Neuronal stem cell (in vitro differentiated cells): ENCODE measurements at regions not wholly inside any gene's neighbourhood (a gene's known extent, or its start where the extent isn't known, plus 50 kb on each side); places are given as distances from the start of the nearest gene placed in this dataset.
"Not testable (repeated sequence)": the region's sequence is repeated elsewhere in the genome, so short reads cannot be mapped to it uniquely, and the experiment has no call there.

ENCODE experiments used
- DNase-seq: peaks from one replicate; pipeline ENCODE4 v3.0.0-alpha.2; 2013; ENCODE audit warnings: low spot score
- H2AFZ ChIP-seq: one replicate; pipeline ENCODE4 v1.6.1; 2013; ENCODE audit warnings: mild to moderate bottlenecking, low read length, inconsistent platforms
- H2AK5ac ChIP-seq: 2 replicates; pipeline ENCODE4 v1.6.1; 2013; ENCODE audit warnings: low read depth, mild to moderate bottlenecking, inconsistent platforms, low read length, moderate library complexity, mixed read lengths
- H2BK120ac ChIP-seq: 2 replicates; pipeline ENCODE4 v1.6.1; 2013; ENCODE audit warnings: low read depth, mild to moderate bottlenecking, inconsistent platforms, low read length, moderate library complexity, mixed read lengths
- H2BK12ac ChIP-seq: one replicate; pipeline ENCODE4 v1.6.1; 2013; ENCODE audit warnings: low read length, inconsistent platforms
- H2BK15ac ChIP-seq: 2 replicates; pipeline ENCODE4 v1.6.1; 2013; ENCODE audit warnings: mild to moderate bottlenecking, low read length, inconsistent platforms, mixed read lengths
- H2BK5ac ChIP-seq: one replicate; pipeline ENCODE4 v1.6.1; 2013; ENCODE audit warnings: inconsistent platforms, mild to moderate bottlenecking, low read length, moderate library complexity
- H3K14ac ChIP-seq: one replicate; pipeline ENCODE4 v1.6.1; 2013; ENCODE audit warnings: low read length, inconsistent platforms
- H3K18ac ChIP-seq: 2 replicates; pipeline ENCODE4 v1.6.1; 2013; ENCODE audit warnings: low read length, inconsistent platforms
- H3K23ac ChIP-seq: 2 replicates; pipeline ENCODE4 v1.6.1; 2013; ENCODE audit warnings: low read depth, mild to moderate bottlenecking, mixed read lengths, low read length, inconsistent platforms; ENCODE audit not compliant: poor library complexity
- H3K27ac ChIP-seq: replicated peaks from 3 replicates; pipeline ENCODE4 v1.5.1; 2013; ENCODE audit warnings: low read length, inconsistent platforms
- H3K27me3 ChIP-seq, 3 experiments: 2 replicates each; pipeline ENCODE4 v1.6.1; 2013; ENCODE audit warnings: low read length in 3 of 3, mild to moderate bottlenecking in 2 of 3, inconsistent platforms in 1 of 3, low read depth in 1 of 3, mixed read lengths in 1 of 3, moderate library complexity in 1 of 3; ENCODE audit not compliant: control insufficient read depth in 3 of 3, insufficient read depth in 3 of 3
- H3K36me3 ChIP-seq, 2 donors: replicated peaks in 1 of 2; 2 replicates each; pipeline ENCODE4 v1.6.1; 2013; ENCODE audit warnings: low read length in 2 of 2; ENCODE audit not compliant: control insufficient read depth in 2 of 2, insufficient read depth in 2 of 2
- H3K4ac ChIP-seq: 2 replicates; pipeline ENCODE4 v1.6.1; 2013; ENCODE audit warnings: inconsistent platforms, mild to moderate bottlenecking, low read length, moderate library complexity
- H3K4me1 ChIP-seq, 2 donors: 1 replicate in 1 of 2; 2 replicates in 1 of 2; pipeline ENCODE4 v1.6.1; 2013; ENCODE audit warnings: low read length in 2 of 2, low read depth in 1 of 2; ENCODE audit not compliant: control insufficient read depth in 2 of 2, insufficient read depth in 1 of 2
- H3K4me2 ChIP-seq: one replicate; pipeline ENCODE4 v1.6.1; 2013; ENCODE audit warnings: mild to moderate bottlenecking, low read length, inconsistent platforms; ENCODE audit not compliant: insufficient read depth, poor library complexity, severe bottlenecking
- H3K4me3 ChIP-seq, 2 donors: 2 replicates each; pipeline ENCODE4 v1.5.1; 2013; ENCODE audit warnings: low read length in 2 of 2, mild to moderate bottlenecking in 2 of 2, inconsistent platforms in 1 of 2, moderate library complexity in 1 of 2
- H3K79me1 ChIP-seq: one replicate; pipeline ENCODE4 v1.6.1; 2013; ENCODE audit warnings: low read depth, mild to moderate bottlenecking, inconsistent platforms, low read length, moderate library complexity
- H3K9ac ChIP-seq: one replicate; pipeline ENCODE4 v1.6.1; 2013; ENCODE audit warnings: mild to moderate bottlenecking, low read depth, low read length, inconsistent platforms; ENCODE audit not compliant: poor library complexity
- H3K9me3 ChIP-seq, 2 donors: replicated peaks in 1 of 2; 2 replicates each; pipeline versions ENCODE3 to v1.6.1; 2013; ENCODE audit warnings: low read length in 2 of 2, mild to moderate bottlenecking in 2 of 2, inconsistent platforms in 1 of 2, low read depth in 1 of 2, mixed read lengths in 1 of 2, moderate library complexity in 1 of 2; ENCODE audit not compliant: control insufficient read depth in 2 of 2, insufficient read depth in 1 of 2
- H4K8ac ChIP-seq: one replicate; pipeline ENCODE4 v1.6.1; 2013; ENCODE audit warnings: low read depth, mild to moderate bottlenecking, inconsistent platforms, low read length, moderate library complexity
- H4K91ac ChIP-seq: one replicate; pipeline ENCODE4 v1.6.1; 2013; ENCODE audit warnings: low read length, low read depth, mild to moderate bottlenecking, inconsistent platforms; ENCODE audit not compliant: poor library complexity
- WGBS, 2 donors: extraction: QIAGEN DNeasy Blood & Tissue Kit; methylation state at CpG; one replicate each; pipeline ENCODE4 v1.1.7; 2013; ENCODE audit warnings: missing lambda C conversion rate in 2 of 2, mixed read lengths in 1 of 2; ENCODE audit not compliant: insufficient read length in 2 of 2, insufficient replicate concordance in 1 of 2; ENCODE audit errors: extremely low coverage in 2 of 2; 5-methylcytosine and 5-hydroxymethylcytosine counted together

- not testable (repeated sequence) for H3K27ac ChIP-seq, H4K8ac ChIP-seq, H3K79me1 ChIP-seq, H2BK12ac ChIP-seq, H2AFZ ChIP-seq, DNase-seq, H3K9ac ChIP-seq, H2BK5ac ChIP-seq, H2AK5ac ChIP-seq, H3K36me3 ChIP-seq, H3K4ac ChIP-seq, H2BK120ac ChIP-seq, H3K4me3 ChIP-seq, H3K9me3 ChIP-seq, H3K4me1 ChIP-seq, H2BK15ac ChIP-seq, H3K14ac ChIP-seq, H3K18ac ChIP-seq, H3K23ac ChIP-seq, H3K4me2 ChIP-seq, H4K91ac ChIP-seq
- no CpG with 5 or more reads among the region's 2 CpGs for WGBS, 2 donors
- H3K27me3 ChIP-seq: peaks cover 0 to 23% (median 11%) of the 10 kb centered on the region in 3 experiments
Observed at GRCh38 chr1:38583287-38583686, 276.3 kb downstream of the RRAGC start.

- H3K18ac ChIP-seq: no peak overlapping the region
- whole genome bisulfite sequencing, 2 donors: no CpG with 5 or more reads among the region's 2 CpGs
- H3K4ac ChIP-seq: no peak overlapping the region
- no peak overlapping the region for H2AFZ ChIP-seq
- no peak overlapping the region for H3K23ac ChIP-seq
- H4K8ac ChIP-seq: no peak overlapping the region
- H3K36me3 ChIP-seq: no peaks in the 10 kb centered on the region
- H2BK15ac ChIP-seq: no peak overlapping the region
- no peak overlapping the region for H3K4me2 ChIP-seq
- H2AK5ac ChIP-seq: no peak overlapping the region
- no peak overlapping the region for H3K14ac ChIP-seq
- H2BK120ac ChIP-seq: no peak overlapping the region
- H3K79me1 ChIP-seq: no peaks in the 10 kb centered on the region
- no peaks in the 10 kb centered on the region for H3K9me3 ChIP-seq
- peaks cover 1 to 4% of the 10 kb centered on the region in 2 donors for H3K4me1 ChIP-seq
- no peak overlapping the region for H3K4me3 ChIP-seq
- no peak for DNase-seq
- no peak overlapping the region for H2BK5ac ChIP-seq
- no peak overlapping the region for H3K27ac ChIP-seq
- H3K9ac ChIP-seq: no peak overlapping the region
- peaks cover 0 to 40% (median 22%) of the 10 kb centered on the region in 3 experiments for H3K27me3 ChIP-seq
- H4K91ac ChIP-seq: no peak overlapping the region
- no peak overlapping the region for H2BK12ac ChIP-seq
Observed at GRCh38 chr1:38581396-38581795, 278.2 kb downstream of the RRAGC start.

GRCh38 chr1:38580594-38580993, 279.0 kb downstream of the RRAGC start:
- Histone ChIP-seq H4K8ac (no peak overlapping the region), H2BK12ac (no peak overlapping the region), H3K4me3 (no peak overlapping the region), H3K36me3 (no peaks in the 10 kb centered on the region), H2AFZ (no peak overlapping the region), H2AK5ac (no peak overlapping the region), H2BK5ac (no peak overlapping the region), H2BK120ac (no peak overlapping the region), H4K91ac (no peak overlapping the region), H3K9me3 (no peaks in the 10 kb centered on the region), H3K27ac (no peak overlapping the region), H3K4ac (no peak overlapping the region), H3K79me1 (no peaks in the 10 kb centered on the region), H3K27me3 (peaks cover 0 to 48% (median 22%) of the 10 kb centered on the region in 3 experiments), H3K18ac (no peak overlapping the region), H3K14ac (no peak overlapping the region), H3K4me1 (peaks cover 1 to 4% of the 10 kb centered on the region in 2 donors), H3K4me2 (no peak overlapping the region), H3K23ac (no peak overlapping the region), H3K9ac (no peak overlapping the region), H2BK15ac (no peak overlapping the region)
- no CpG with 5 or more reads among the region's 2 CpGs for WGBS, 2 donors
- DNase-seq: no peak

GRCh38 chr1:38579056-38579455, 280.5 kb downstream of the RRAGC start:
- Histone ChIP-seq H3K14ac (no peak overlapping the region), H2BK5ac (no peak overlapping the region), H4K8ac (no peak overlapping the region), H3K4me1 (peaks cover 1 to 4% of the 10 kb centered on the region in 2 donors), H3K4me3 (peak overlapping the region in 1 of 2 donors; percentile 44), H3K27me3 (peaks cover 0 to 55% (median 22%) of the 10 kb centered on the region in 3 experiments), H3K18ac (no peak overlapping the region), H3K9ac (no peak overlapping the region), H4K91ac (no peak overlapping the region), H3K9me3 (no peaks in the 10 kb centered on the region), H2BK120ac (no peak overlapping the region), H3K79me1 (no peaks in the 10 kb centered on the region), H2BK15ac (no peak overlapping the region), H2BK12ac (no peak overlapping the region), H3K36me3 (no peaks in the 10 kb centered on the region), H3K4ac (no peak overlapping the region), H2AK5ac (no peak overlapping the region), H3K23ac (no peak overlapping the region), H2AFZ (peak overlapping the region; percentile 95), H3K27ac (no peak overlapping the region), H3K4me2 (no peak overlapping the region)
- no peak for DNase-seq
- no CpG with 5 or more reads among the region's 5 CpGs for WGBS, 2 donors
